ENCODE measurements at regions not wholly inside any gene's neighbourhood (a gene's known extent, or its start where the extent isn't known, plus 50 kb on each side); places are given as distances from the start of the nearest gene placed in this dataset.

DNA sequence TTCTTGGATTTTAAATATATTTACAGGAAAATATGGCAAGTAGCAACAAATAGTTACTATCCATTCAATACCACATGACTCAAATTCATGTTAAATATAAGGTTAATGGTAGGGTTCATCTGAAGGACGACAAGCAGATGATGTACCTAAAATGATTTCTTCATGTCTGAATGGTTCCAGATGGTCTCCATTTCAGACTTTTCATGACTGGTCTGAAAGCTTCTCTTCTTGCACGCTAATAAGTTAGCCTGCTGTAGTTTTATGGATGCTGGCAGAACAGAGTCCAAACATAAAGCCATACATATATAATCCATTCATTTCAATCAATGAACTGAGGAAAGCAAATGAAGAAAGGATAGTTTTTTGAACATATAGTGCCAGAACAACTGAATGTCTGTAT, 257.0 kb upstream of the MGAT4C start:
- Histone ChIP-seq H3F3A (ENCODE audit: insufficient read depth, low read length, poor library complexity, severe bottlenecking) (no peaks in the 10 kb centered on the region), H3K36me3 (ENCODE audit: insufficient read depth, low read length) (no peaks in the 10 kb centered on the region), H2AFZ (ENCODE audit: low read depth, low read length) (no peak overlapping the region)

DNA sequence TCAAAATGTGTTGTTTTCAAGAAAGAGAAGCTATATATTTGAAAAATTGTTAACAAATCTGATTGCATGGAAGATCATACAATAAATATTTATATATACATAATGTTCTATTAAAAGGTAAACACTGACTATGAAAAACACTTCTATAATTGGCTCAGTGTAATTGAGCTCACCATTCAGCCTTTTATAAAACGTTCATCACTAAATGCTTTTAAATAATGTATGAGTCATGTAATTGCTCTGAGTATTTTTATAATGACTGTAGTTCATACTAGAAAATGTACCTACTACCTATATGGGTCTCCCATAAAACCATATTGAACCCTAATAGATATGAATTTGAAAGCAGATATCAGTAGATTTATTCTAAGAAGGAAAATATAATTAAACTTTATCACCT, 240.4 kb upstream of the MGAT4C start:
- no peaks in the 10 kb centered on the region for H3K9me2 ChIP-seq (ENCODE audit: insufficient read depth, low read length)
- TF ChIP-seq RAD21 (conservative IDR thresholded peaks at IDR 0.05) = no peak
- TF ChIP-seq, protein P1, sequence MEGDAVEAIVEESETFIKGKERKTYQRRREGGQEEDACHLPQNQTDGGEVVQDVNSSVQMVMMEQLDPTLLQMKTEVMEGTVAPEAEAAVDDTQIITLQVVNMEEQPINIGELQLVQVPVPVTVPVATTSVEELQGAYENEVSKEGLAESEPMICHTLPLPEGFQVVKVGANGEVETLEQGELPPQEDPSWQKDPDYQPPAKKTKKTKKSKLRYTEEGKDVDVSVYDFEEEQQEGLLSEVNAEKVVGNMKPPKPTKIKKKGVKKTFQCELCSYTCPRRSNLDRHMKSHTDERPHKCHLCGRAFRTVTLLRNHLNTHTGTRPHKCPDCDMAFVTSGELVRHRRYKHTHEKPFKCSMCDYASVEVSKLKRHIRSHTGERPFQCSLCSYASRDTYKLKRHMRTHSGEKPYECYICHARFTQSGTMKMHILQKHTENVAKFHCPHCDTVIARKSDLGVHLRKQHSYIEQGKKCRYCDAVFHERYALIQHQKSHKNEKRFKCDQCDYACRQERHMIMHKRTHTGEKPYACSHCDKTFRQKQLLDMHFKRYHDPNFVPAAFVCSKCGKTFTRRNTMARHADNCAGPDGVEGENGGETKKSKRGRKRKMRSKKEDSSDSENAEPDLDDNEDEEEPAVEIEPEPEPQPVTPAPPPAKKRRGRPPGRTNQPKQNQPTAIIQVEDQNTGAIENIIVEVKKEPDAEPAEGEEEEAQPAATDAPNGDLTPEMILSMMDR (IDR thresholded peaks at IDR 0.05; ENCODE audit: poor library complexity, severe bottlenecking) = no peak
- TF ChIP-seq TAF1 (IDR thresholded peaks at IDR 0.05; ENCODE audit: low read depth) = no peak
- TF ChIP-seq POLR2AphosphoS5 (IDR thresholded peaks at IDR 0.05) = no peak
- TF ChIP-seq, protein P2, sequence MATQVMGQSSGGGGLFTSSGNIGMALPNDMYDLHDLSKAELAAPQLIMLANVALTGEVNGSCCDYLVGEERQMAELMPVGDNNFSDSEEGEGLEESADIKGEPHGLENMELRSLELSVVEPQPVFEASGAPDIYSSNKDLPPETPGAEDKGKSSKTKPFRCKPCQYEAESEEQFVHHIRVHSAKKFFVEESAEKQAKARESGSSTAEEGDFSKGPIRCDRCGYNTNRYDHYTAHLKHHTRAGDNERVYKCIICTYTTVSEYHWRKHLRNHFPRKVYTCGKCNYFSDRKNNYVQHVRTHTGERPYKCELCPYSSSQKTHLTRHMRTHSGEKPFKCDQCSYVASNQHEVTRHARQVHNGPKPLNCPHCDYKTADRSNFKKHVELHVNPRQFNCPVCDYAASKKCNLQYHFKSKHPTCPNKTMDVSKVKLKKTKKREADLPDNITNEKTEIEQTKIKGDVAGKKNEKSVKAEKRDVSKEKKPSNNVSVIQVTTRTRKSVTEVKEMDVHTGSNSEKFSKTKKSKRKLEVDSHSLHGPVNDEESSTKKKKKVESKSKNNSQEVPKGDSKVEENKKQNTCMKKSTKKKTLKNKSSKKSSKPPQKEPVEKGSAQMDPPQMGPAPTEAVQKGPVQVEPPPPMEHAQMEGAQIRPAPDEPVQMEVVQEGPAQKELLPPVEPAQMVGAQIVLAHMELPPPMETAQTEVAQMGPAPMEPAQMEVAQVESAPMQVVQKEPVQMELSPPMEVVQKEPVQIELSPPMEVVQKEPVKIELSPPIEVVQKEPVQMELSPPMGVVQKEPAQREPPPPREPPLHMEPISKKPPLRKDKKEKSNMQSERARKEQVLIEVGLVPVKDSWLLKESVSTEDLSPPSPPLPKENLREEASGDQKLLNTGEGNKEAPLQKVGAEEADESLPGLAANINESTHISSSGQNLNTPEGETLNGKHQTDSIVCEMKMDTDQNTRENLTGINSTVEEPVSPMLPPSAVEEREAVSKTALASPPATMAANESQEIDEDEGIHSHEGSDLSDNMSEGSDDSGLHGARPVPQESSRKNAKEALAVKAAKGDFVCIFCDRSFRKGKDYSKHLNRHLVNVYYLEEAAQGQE (IDR thresholded peaks at IDR 0.05; ENCODE audit: borderline replicate concordance) = no peak
- no peak for TF ChIP-seq EP300 (conservative IDR thresholded peaks at IDR 0.05; ENCODE audit: poor library complexity, severe bottlenecking)
- TF ChIP-seq SMC3 (conservative IDR thresholded peaks at IDR 0.05; ENCODE audit: poor library complexity) = no peak
- TF ChIP-seq MXI1 (conservative IDR thresholded peaks at IDR 0.05; ENCODE audit: poor library complexity, severe bottlenecking) = no peak
- TF ChIP-seq EZH2 (IDR thresholded peaks at IDR 0.05; ENCODE audit: borderline replicate concordance, insufficient read depth, low read length, poor library complexity, severe bottlenecking) = no peak
- H3K36me3 ChIP-seq (ENCODE audit: insufficient read depth, low read length) = no peaks in the 10 kb centered on the region
- H4K20me1 ChIP-seq (ENCODE audit: insufficient read depth) = no peaks in the 10 kb centered on the region
- no peak overlapping the region for H3K27ac ChIP-seq (ENCODE audit: low read length)
- H3K9ac ChIP-seq (ENCODE audit: low read length) = no peak overlapping the region
- H3K4me2 ChIP-seq (ENCODE audit: low read length) = no peak overlapping the region
- no peak overlapping the region for H2AFZ ChIP-seq (ENCODE audit: low read depth, low read length)
- H3F3A ChIP-seq (ENCODE audit: insufficient read depth, low read length, poor library complexity, severe bottlenecking) = no peaks in the 10 kb centered on the region
- no peaks in the 10 kb centered on the region for H3K9me3 ChIP-seq (ENCODE audit: low read length)
- H3K4me3 ChIP-seq (ENCODE audit: low read length) = no peak overlapping the region
- no peaks in the 10 kb centered on the region for H3K27me3 ChIP-seq (ENCODE audit: insufficient read depth, low read depth, low read length)
- H3K79me2 ChIP-seq (replicated peaks; ENCODE audit: insufficient read depth, low read length) = no peaks in the 10 kb centered on the region

More for the DNA sequence above, 257.0 kb upstream of the MGAT4C start:
- Histone ChIP-seq H3K27me3 (ENCODE audit: insufficient read depth, low read depth, low read length) (no peaks in the 10 kb centered on the region), H3K9ac (ENCODE audit: low read length) (no peak overlapping the region), H3K4me3 (ENCODE audit: low read length) (no peak overlapping the region), H3K4me2 (ENCODE audit: low read length) (no peak overlapping the region), H3K79me2 (replicated peaks; ENCODE audit: insufficient read depth, low read length) (no peaks in the 10 kb centered on the region), H3K27ac (ENCODE audit: low read length) (no peak overlapping the region), H3K9me2 (ENCODE audit: insufficient read depth, low read length) (no peaks in the 10 kb centered on the region), H4K20me1 (ENCODE audit: insufficient read depth) (no peaks in the 10 kb centered on the region), H3K9me3 (ENCODE audit: low read length) (no peaks in the 10 kb centered on the region)
- TF ChIP-seq, protein P1 (IDR thresholded peaks at IDR 0.05; ENCODE audit: poor library complexity, severe bottlenecking) = no peak
- TF ChIP-seq POLR2AphosphoS5 (IDR thresholded peaks at IDR 0.05) = no peak
- no peak for TF ChIP-seq TAF1 (IDR thresholded peaks at IDR 0.05; ENCODE audit: low read depth)

Data from neural cell (in vitro differentiated cells).